ENCODE measurements at regions not wholly inside any gene's neighbourhood (a gene's known extent, or its start where the extent isn't known, plus 50 kb on each side); places are given as distances from the start of the nearest gene placed in this dataset.

- no peak for DNase-seq (ENCODE audit: low spot score)
These were observed 54.7 kb upstream of the ZNF423 start for GRCh38 chr16:49910541-49911071.

GRCh38 chr16:49911430-49911829 is 55.5 kb upstream of the ZNF423 start:
- DNase-seq (ENCODE audit: low spot score): no peak

GRCh38 chr16:49912721-49913120 is 56.8 kb upstream of the ZNF423 start:
- no peak for DNase-seq (ENCODE audit: low spot score)

- DNase-seq (ENCODE audit: low spot score): no peak
These were observed 57.8 kb upstream of the ZNF423 start for GRCh38 chr16:49913720-49914119.

- no peak for DNase-seq (ENCODE audit: low spot score)
These were observed 58.7 kb upstream of the ZNF423 start for GRCh38 chr16:49914657-49915056.

GRCh38 chr16:49918257-49918656 is 62.3 kb upstream of the ZNF423 start:
- DNase-seq (ENCODE audit: low spot score): no peak

GRCh38 chr16:49919327-49919726 is 63.4 kb upstream of the ZNF423 start:
- DNase-seq (ENCODE audit: low spot score): no peak

- DNase-seq (ENCODE audit: low spot score): no peak
These were observed 64.5 kb upstream of the ZNF423 start for GRCh38 chr16:49920397-49920796.

- no peak for DNase-seq (ENCODE audit: low spot score)
These were observed 65.2 kb upstream of the ZNF423 start for GRCh38 chr16:49921106-49921505.

- DNase-seq (ENCODE audit: low spot score): no peak
These were observed 66.0 kb upstream of the ZNF423 start for GRCh38 chr16:49921791-49922456.

- no peak for DNase-seq (ENCODE audit: low spot score)
These were observed 67.5 kb upstream of the ZNF423 start for GRCh38 chr16:49923411-49923810.

GRCh38 chr16:49924078-49924477 is 68.2 kb upstream of the ZNF423 start:
- peak; percentile 37 for DNase-seq (ENCODE audit: low spot score)

GRCh38 chr16:49926941-49927340 is 71.0 kb upstream of the ZNF423 start:
- DNase-seq (ENCODE audit: low spot score): no peak

GRCh38 chr16:49928176-49929041 is 72.5 kb upstream of the ZNF423 start:
- peak; percentile 60 for DNase-seq (ENCODE audit: low spot score)

GRCh38 chr16:49929626-49930025 is 73.7 kb upstream of the ZNF423 start:
- peak; percentile 51 for DNase-seq (ENCODE audit: low spot score)

- DNase-seq (ENCODE audit: low spot score): peak; percentile 45
These were observed 74.9 kb upstream of the ZNF423 start for GRCh38 chr16:49930841-49931240.

- peak; percentile 22 for DNase-seq (ENCODE audit: low spot score)
These were observed 75.4 kb upstream of the ZNF423 start for GRCh38 chr16:49931266-49931665.

- peak; percentile 67 for DNase-seq (ENCODE audit: low spot score)
These were observed 76.0 kb upstream of the ZNF423 start for GRCh38 chr16:49931916-49932315.

GRCh38 chr16:49932434-49932833 is 76.5 kb upstream of the ZNF423 start:
- DNase-seq (ENCODE audit: low spot score): no peak

- peak; percentile 53 for DNase-seq (ENCODE audit: low spot score)
These were observed 77.0 kb upstream of the ZNF423 start for GRCh38 chr16:49932946-49933345.

- DNase-seq (ENCODE audit: low spot score): peak; percentile 69
These were observed 80.9 kb upstream of the ZNF423 start for GRCh38 chr16:49936791-49937190.

- DNase-seq (ENCODE audit: low spot score): peak; percentile 51
These were observed 82.0 kb upstream of the ZNF423 start for GRCh38 chr16:49937886-49938285.
